Mesendoderm (in vitro differentiated cells): ENCODE measurements at regions not wholly inside any gene's neighbourhood (a gene's known extent, or its start where the extent isn't known, plus 50 kb on each side); places are given as distances from the start of the nearest gene placed in this dataset.

Source experiments
- DNase-seq: peaks from one replicate; pipeline ENCODE4 v3.0.0; 2013
- H2AK5ac ChIP-seq: 2 replicates; pipeline ENCODE4 v1.6.1; 2013; ENCODE audit warnings: low read length, inconsistent platforms
- H2BK120ac ChIP-seq: 2 replicates; pipeline ENCODE4 v1.6.1; 2013; ENCODE audit warnings: low read depth, mild to moderate bottlenecking, low read length, moderate library complexity, mixed read lengths
- H2BK15ac ChIP-seq: replicated peaks from 2 replicates; pipeline ENCODE4 v1.6.1; 2013; ENCODE audit warnings: low read depth, mild to moderate bottlenecking, moderate library complexity
- H2BK5ac ChIP-seq: 2 replicates; pipeline ENCODE4 v1.6.1; 2013; ENCODE audit warnings: low read length, inconsistent platforms
- H3K18ac ChIP-seq: 2 replicates; pipeline ENCODE4 v1.6.1; 2013; ENCODE audit warnings: mild to moderate bottlenecking, low read length, mixed read lengths
- H3K23ac ChIP-seq: one replicate; pipeline ENCODE4 v1.6.1; 2013; ENCODE audit warnings: low read length
- H3K27ac ChIP-seq: 2 replicates; pipeline ENCODE4 v1.5.1; 2013; ENCODE audit warnings: low read depth, mild to moderate bottlenecking, inconsistent platforms, low read length, moderate library complexity
- H3K27me3 ChIP-seq: 2 replicates; pipeline ENCODE4 v1.6.1; 2013; ENCODE audit warnings: low read length, control low read depth, mild to moderate bottlenecking, inconsistent platforms; ENCODE audit not compliant: insufficient read depth, poor library complexity
- H3K36me3 ChIP-seq: 2 replicates; pipeline ENCODE4 v1.6.1; 2013; ENCODE audit warnings: low read length, inconsistent platforms; ENCODE audit not compliant: control insufficient read depth, insufficient read depth
- H3K4ac ChIP-seq: one replicate; pipeline ENCODE4 v1.6.1; 2013; ENCODE audit warnings: low read depth, mild to moderate bottlenecking, low read length, moderate library complexity
- H3K4me1 ChIP-seq: 2 replicates; pipeline ENCODE4 v1.6.1; 2013; ENCODE audit warnings: low read depth, low read length, inconsistent platforms; ENCODE audit not compliant: control insufficient read depth
- H3K4me2 ChIP-seq: 2 replicates; pipeline ENCODE4 v1.6.1; 2013; ENCODE audit warnings: low read length
- H3K4me3 ChIP-seq: 2 replicates; pipeline ENCODE4 v1.5.1; 2013; ENCODE audit warnings: mild to moderate bottlenecking, low read length
- H3K56ac ChIP-seq: one replicate; pipeline ENCODE4 v1.6.1; 2013; ENCODE audit warnings: low read length
- H3K79me1 ChIP-seq: 2 replicates; pipeline ENCODE4 v1.6.1; 2013; ENCODE audit warnings: low read length, inconsistent platforms
- H3K79me2 ChIP-seq: 2 replicates; pipeline ENCODE4 v1.6.1; 2013; ENCODE audit warnings: mild to moderate bottlenecking, low read length; ENCODE audit not compliant: control insufficient read depth, insufficient read depth
- H3K9ac ChIP-seq: 2 replicates; pipeline ENCODE4 v1.6.1; 2013; ENCODE audit warnings: low read length, inconsistent platforms
- H4K5ac ChIP-seq: one replicate; pipeline ENCODE4 v1.6.1; 2013; ENCODE audit warnings: low read length
- H4K8ac ChIP-seq: one replicate; pipeline ENCODE4 v1.6.1; 2013; ENCODE audit warnings: low read depth, mild to moderate bottlenecking, control low read depth, low read length, moderate library complexity
- whole genome bisulfite sequencing: extraction: QIAGEN DNeasy Blood & Tissue Kit; methylation state at CpG from one replicate; pipeline ENCODE4 v1.1.7; 2013; ENCODE audit warnings: low lambda C conversion rate, missing lambda C conversion rate; ENCODE audit not compliant: insufficient coverage; ENCODE audit errors: extremely low coverage; 5-methylcytosine and 5-hydroxymethylcytosine counted together

DNA sequence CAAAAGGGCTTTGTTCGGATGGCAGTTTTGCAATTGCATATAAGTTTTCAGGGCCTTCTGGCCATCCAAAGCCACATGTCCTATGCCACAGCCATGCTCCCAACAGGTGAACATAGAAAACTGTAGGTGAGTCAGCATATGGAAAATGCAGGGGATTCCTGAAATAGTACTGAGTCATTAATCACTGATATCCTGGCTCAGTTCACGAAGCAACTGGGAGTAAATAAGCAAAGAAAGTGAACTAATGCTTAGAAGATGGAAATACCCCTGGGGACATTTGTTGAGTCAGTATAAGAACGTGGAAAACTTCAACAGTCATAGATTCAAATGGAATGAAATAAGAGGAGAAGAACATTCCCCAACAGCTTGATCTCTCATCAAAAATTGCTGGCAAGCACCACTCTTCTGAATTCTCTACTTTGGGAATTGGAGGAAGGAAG is 148.9 kb upstream of the RUNX1 start:
- H2BK15ac ChIP-seq, result no peak overlapping the region
- H3K27ac ChIP-seq, result no peak overlapping the region

DNA sequence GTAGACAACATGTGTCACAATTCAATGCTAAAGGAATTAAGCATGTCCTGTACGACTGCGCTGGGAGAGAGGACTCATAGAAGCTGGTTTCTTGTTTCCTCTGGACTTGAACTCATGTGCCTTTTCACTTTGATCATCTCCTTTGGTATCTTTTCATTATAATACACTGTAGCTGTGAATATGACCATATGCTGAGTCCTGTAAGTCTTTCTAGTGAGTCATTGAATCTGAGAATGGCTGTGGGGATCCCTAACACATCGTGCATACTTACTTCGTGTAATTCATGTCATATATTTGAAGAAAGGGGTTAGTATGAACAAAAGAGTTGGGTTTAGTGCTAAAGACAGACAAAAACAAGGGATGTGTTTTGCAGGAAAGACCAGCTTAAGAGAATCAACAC is 148.1 kb upstream of the RUNX1 start:
- Histone ChIP-seq H3K23ac (no peak overlapping the region), H3K18ac (no peak overlapping the region), H3K4me2 (no peak overlapping the region)

More for the DNA sequence above, 148.9 kb upstream of the RUNX1 start:
- no peak overlapping the region for H2BK120ac ChIP-seq
- no peak overlapping the region for H3K56ac ChIP-seq
- no peak overlapping the region for H4K8ac ChIP-seq
- WGBS, result no CpG with 5 or more reads among the region's 3 CpGs
- no peak overlapping the region for H3K4ac ChIP-seq
- H3K4me2 ChIP-seq, result no peak overlapping the region
- no peaks in the 10 kb centered on the region for H3K27me3 ChIP-seq
- no peak overlapping the region for H2BK5ac ChIP-seq
- no peak overlapping the region for H3K4me3 ChIP-seq
- DNase-seq, result peak; percentile 68
- no peaks in the 10 kb centered on the region for H3K79me1 ChIP-seq
- H3K4me1 ChIP-seq, result no peaks in the 10 kb centered on the region
- H3K79me2 ChIP-seq, result no peaks in the 10 kb centered on the region
- H3K18ac ChIP-seq, result no peak overlapping the region
- H4K5ac ChIP-seq, result no peak overlapping the region
- H3K36me3 ChIP-seq, result no peaks in the 10 kb centered on the region
- no peak overlapping the region for H3K23ac ChIP-seq
- H3K9ac ChIP-seq, result no peak overlapping the region
- no peak overlapping the region for H2AK5ac ChIP-seq

DNA sequence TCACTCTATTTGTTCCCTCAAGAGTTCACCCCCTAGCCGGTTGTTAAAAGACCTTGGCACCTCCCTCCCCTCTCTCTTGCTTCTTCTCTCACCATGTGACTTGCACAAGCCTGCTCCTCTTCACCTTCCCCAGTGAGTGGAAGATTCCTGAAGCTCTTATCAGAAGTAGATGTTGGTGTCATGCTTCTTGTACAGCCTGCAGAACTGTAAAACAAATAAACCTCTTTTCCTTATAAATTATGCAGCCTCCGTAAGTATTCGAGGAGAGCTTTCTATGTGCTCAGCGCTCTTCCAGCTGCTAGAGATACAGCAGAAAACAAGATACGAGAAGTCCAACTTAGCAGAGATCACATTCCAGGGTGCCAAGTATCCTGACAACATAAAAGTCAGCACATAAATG is 147.0 kb upstream of the RUNX1 start:
- no peak overlapping the region for H4K8ac ChIP-seq
- no peak overlapping the region for H3K18ac ChIP-seq
- H3K4me3 ChIP-seq, result no peak overlapping the region
- no peak overlapping the region for H2AK5ac ChIP-seq
- no peak overlapping the region for H3K4me2 ChIP-seq
- no peak overlapping the region for H3K23ac ChIP-seq
- H2BK15ac ChIP-seq, result no peak overlapping the region
- no peak overlapping the region for H4K5ac ChIP-seq
- H3K27ac ChIP-seq, result no peak overlapping the region
- no peaks in the 10 kb centered on the region for H3K27me3 ChIP-seq
- H3K4me1 ChIP-seq, result no peaks in the 10 kb centered on the region
- no peaks in the 10 kb centered on the region for H3K79me2 ChIP-seq
- H3K56ac ChIP-seq, result no peak overlapping the region
- WGBS, result no CpG with 5 or more reads among the region's 5 CpGs
- DNase-seq, result no peak
- H3K79me1 ChIP-seq, result no peaks in the 10 kb centered on the region
- H3K4ac ChIP-seq, result no peak overlapping the region
- H2BK5ac ChIP-seq, result no peak overlapping the region
- no peaks in the 10 kb centered on the region for H3K36me3 ChIP-seq
- no peak overlapping the region for H2BK120ac ChIP-seq
- no peak overlapping the region for H3K9ac ChIP-seq

More for the DNA sequence above, 148.1 kb upstream of the RUNX1 start:
- DNase-seq, result no peak
- H2BK15ac ChIP-seq, result no peak overlapping the region
- no peak overlapping the region for H2BK120ac ChIP-seq
- no peak overlapping the region for H4K5ac ChIP-seq
- H3K27me3 ChIP-seq, result no peaks in the 10 kb centered on the region
- no peak overlapping the region for H3K4me3 ChIP-seq
- H3K36me3 ChIP-seq, result no peaks in the 10 kb centered on the region
- H4K8ac ChIP-seq, result no peak overlapping the region
- H2BK5ac ChIP-seq, result no peak overlapping the region
- no CpG with 5 or more reads among the region's 4 CpGs for WGBS
- H3K27ac ChIP-seq, result no peak overlapping the region
- no peak overlapping the region for H3K56ac ChIP-seq
- H3K9ac ChIP-seq, result no peak overlapping the region
- no peak overlapping the region for H3K4ac ChIP-seq
- no peaks in the 10 kb centered on the region for H3K79me2 ChIP-seq
- no peak overlapping the region for H2AK5ac ChIP-seq
- H3K79me1 ChIP-seq, result no peaks in the 10 kb centered on the region
- H3K4me1 ChIP-seq, result no peaks in the 10 kb centered on the region

DNA sequence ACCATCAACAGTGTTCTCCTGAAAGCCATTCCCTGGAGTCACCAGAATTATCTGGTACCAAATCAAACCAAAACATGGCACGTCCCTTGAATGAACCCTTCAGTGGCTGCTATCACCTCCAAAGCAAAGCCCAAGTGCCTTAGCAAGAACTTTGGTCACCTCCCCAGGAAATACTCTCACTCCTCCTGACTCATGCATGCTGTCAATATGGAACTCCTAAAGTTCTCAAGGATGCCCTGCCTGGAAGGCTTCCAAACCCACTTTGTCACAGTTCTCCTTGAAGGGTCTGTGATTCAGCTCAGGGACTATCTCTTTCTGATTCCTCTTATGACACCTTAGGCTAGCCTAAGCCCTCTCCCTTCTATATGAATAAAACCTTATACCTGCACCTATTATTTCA is 146.1 kb upstream of the RUNX1 start:
- no peak overlapping the region for H2BK5ac ChIP-seq
- no peak for DNase-seq
- H3K79me2 ChIP-seq, result no peaks in the 10 kb centered on the region
- no peak overlapping the region for H3K4me3 ChIP-seq
- H2BK15ac ChIP-seq, result no peak overlapping the region
- H3K4ac ChIP-seq, result no peak overlapping the region
- no peak overlapping the region for H4K8ac ChIP-seq
- H3K27me3 ChIP-seq, result no peaks in the 10 kb centered on the region
- no peak overlapping the region for H2AK5ac ChIP-seq
- H3K4me1 ChIP-seq, result no peaks in the 10 kb centered on the region
- H3K36me3 ChIP-seq, result no peaks in the 10 kb centered on the region
- H3K56ac ChIP-seq, result no peak overlapping the region
- WGBS, result no CpG with 5 or more reads among the region's 1 CpG
- no peak overlapping the region for H3K18ac ChIP-seq
- no peak overlapping the region for H4K5ac ChIP-seq
- no peak overlapping the region for H3K4me2 ChIP-seq
- H3K23ac ChIP-seq, result no peak overlapping the region
- no peak overlapping the region for H2BK120ac ChIP-seq
- no peaks in the 10 kb centered on the region for H3K79me1 ChIP-seq
- H3K27ac ChIP-seq, result no peak overlapping the region
- H3K9ac ChIP-seq, result no peak overlapping the region

DNA sequence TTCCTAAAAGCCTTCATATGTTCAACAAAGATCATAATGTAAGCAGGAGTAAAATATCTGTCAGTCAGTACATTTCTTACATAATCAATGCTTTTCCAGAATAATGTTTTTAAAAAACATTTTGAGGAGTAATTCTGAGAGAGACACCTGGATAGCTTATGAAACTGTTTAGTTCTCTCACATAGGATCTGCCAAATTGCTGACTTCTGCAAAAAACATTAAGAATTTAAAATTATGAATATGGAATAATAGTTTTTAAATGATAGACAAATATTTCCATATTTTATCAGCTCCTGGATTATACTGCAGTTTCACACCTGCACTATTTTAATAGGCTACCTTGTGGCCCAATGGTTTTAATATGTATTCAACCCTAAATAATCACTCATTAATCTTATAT is 142.7 kb upstream of the RUNX1 start:
- Histone ChIP-seq H2AK5ac (no peak overlapping the region), H3K56ac (no peak overlapping the region), H2BK5ac (no peak overlapping the region), H3K27ac (no peak overlapping the region), H3K23ac (no peak overlapping the region), H3K4me1 (no peaks in the 10 kb centered on the region), H3K79me2 (no peaks in the 10 kb centered on the region), H4K5ac (no peak overlapping the region), H2BK15ac (no peak overlapping the region), H3K4ac (no peak overlapping the region), H3K9ac (no peak overlapping the region), H3K18ac (no peak overlapping the region), H3K79me1 (no peaks in the 10 kb centered on the region), H4K8ac (no peak overlapping the region), H3K27me3 (no peaks in the 10 kb centered on the region), H2BK120ac (no peak overlapping the region), H3K4me2 (no peak overlapping the region), H3K36me3 (no peaks in the 10 kb centered on the region), H3K4me3 (no peak overlapping the region)
- no peak for DNase-seq

DNA sequence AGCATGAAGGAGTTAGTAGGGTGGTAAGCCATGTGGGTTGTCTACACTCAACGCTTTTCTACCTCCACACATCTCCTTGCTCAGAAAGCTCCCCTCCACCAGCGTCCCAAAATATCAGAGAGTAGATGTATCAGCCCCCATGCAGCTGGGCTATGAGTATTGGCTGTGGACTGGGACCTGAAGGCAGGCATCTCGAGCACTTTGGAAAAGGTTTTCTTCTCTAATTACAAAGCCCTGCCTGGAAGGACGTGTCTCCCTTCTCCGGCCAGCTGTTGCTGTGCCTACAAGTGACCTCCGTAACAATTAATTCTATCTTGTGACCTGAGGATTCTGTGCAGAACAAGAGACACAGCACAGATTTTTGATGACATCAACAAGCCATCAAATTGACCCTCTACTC is 142.0 kb upstream of the RUNX1 start:
- no peak overlapping the region for H3K23ac ChIP-seq
- WGBS, result no CpG with 5 or more reads among the region's 6 CpGs
- H3K4me3 ChIP-seq, result no peak overlapping the region
- no peak overlapping the region for H3K4ac ChIP-seq
- H3K56ac ChIP-seq, result no peak overlapping the region
- H3K36me3 ChIP-seq, result no peaks in the 10 kb centered on the region
- no peak overlapping the region for H4K5ac ChIP-seq
- H3K4me1 ChIP-seq, result no peaks in the 10 kb centered on the region
- H3K18ac ChIP-seq, result no peak overlapping the region
- no peaks in the 10 kb centered on the region for H3K79me2 ChIP-seq
- H2BK120ac ChIP-seq, result no peak overlapping the region
- no peak overlapping the region for H2BK15ac ChIP-seq
- H4K8ac ChIP-seq, result no peak overlapping the region
- H3K9ac ChIP-seq, result no peak overlapping the region
- no peak overlapping the region for H3K4me2 ChIP-seq
- H3K79me1 ChIP-seq, result no peaks in the 10 kb centered on the region
- no peaks in the 10 kb centered on the region for H3K27me3 ChIP-seq
- no peak overlapping the region for H2BK5ac ChIP-seq
- H3K27ac ChIP-seq, result no peak overlapping the region
- no peak for DNase-seq
- no peak overlapping the region for H2AK5ac ChIP-seq
